CD4-positive, alpha-beta T cell treated with Interferon gamma for 1 hour (primary cell): ENCODE measurements at regions not wholly inside any gene's neighbourhood (a gene's known extent, or its start where the extent isn't known, plus 50 kb on each side); places are given as distances from the start of the nearest gene placed in this dataset.

Experiments
- DNase-seq: peaks from one replicate; pipeline ENCODE4 v3.0.0-alpha.2; 2020

DNA sequence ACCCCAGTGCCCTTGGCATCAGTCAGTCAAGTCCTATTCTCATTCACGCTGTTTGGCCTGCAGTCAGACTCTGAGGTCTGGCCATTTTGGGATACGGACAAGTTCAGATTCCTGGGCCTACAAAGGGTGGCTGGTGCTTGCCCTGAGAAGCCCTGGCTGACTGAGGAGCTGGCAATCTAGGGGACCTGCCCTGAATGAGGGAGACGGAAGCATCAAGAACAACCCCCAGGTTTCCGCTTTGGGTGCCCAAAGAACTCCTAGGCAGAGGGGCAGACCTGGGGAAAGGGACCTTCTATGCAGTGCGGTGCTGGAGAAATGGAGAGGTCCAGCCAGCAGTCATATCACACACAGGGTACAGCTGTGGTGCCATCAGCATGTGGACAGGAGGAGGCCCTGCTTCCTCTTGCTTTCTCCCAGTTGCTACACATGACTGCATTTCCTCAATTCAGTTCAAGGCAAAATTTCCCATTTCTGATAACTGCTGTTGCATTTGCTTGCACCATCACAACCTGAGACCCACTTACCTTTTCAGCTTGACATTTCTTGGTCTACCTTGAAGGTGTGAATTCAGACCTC is 70.9 kb upstream of the LGALSL start:
- no peak for DNase-seq

DNA sequence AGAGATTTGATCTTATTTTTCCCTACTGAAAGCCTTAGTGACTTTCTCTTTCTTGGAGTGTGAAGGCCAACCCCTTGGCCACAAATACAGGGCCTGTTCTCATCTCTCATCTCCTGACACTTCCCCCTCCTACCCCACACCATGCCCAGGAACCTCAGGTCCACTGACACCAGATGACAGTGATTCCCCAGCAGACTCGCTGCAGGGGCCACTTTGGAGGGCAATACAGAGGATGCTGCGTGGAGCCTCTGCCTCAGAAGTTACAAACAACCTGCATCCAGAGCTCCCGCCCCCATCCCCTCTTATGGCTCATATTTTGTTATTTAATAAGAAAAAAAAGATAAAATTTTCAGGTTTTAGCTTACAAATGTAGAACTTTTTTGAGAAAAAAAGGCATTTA is 70.1 kb upstream of the LGALSL start:
- DNase-seq, result no peak

DNA sequence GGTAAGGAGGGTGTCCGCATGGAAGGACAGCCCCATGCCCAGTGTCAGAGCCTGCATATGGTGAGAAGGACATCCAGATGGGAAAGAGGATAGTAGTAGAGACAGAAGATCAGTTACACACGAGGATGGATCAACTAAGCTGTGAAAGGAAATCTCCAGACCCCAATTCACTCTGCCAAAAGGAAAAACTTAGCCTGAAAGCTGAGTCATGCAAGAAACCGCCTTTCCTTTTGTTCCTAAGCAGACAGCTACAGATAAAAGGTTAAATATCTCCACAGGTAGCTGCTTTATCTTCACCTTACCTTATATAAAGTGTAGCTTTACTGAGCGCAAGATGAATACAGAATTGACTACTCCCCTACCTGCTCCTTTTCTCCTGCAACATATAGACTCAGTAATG is 67.3 kb upstream of the LGALSL start:
- DNase-seq, result no peak

DNA sequence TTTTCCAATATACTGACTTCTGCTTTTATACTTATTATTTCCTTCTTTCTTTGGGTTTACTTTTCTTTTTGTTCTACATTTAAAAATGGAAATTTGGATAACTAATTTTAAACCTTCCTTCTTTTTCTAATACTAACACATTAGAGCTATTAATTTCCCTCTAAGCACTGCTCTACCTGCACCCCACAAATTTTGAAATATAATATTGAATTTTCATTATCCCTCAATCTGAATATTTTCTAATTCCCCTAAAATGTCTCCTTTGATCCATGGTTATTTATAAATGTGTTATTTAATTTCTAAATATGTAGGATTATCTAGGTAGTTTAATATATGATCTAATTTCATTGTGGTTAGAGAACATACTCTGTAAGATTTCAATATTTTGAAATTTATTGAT is 63.4 kb upstream of the LGALSL start:
- DNase-seq, result no peak

DNA sequence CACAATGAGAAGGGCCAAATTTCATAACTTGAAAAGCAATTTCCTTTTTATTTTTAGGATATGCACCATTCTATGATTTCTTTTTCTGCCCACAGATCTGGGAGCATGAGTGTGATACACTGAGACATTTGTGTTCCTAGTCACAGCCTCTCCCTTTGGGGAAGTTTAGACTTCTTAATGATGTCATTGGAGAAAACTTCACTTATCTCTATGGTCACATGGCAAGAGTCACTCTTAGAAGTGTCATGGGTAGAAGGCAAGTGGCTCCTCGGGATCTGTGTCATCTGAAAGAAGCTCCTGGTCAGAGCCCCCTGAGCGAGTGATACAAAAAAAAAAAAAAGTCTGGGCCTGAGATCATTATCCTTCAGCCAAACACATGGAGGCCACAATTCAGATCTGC is 62.5 kb upstream of the LGALSL start:
- no peak for DNase-seq

DNA sequence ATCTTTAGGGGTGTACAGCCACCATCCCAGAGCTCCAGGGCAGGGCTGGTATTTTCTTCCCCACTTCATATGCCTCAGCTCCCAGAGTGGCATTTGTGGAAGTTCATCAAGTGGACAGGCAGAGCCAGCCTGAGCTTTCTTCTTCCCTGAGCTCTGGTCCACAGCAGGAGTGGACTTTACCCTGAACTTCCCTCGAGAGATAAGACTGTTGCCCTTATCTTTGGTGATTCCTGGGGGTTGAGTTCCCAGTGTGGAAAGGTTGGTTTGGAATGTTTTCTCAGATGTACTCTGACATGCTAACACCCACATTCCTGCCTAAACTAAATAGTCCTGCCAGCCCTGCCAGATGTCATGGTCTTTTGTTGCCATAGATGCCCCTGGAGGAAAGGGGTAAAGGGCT is 62.0 kb upstream of the LGALSL start:
- no peak for DNase-seq

DNA sequence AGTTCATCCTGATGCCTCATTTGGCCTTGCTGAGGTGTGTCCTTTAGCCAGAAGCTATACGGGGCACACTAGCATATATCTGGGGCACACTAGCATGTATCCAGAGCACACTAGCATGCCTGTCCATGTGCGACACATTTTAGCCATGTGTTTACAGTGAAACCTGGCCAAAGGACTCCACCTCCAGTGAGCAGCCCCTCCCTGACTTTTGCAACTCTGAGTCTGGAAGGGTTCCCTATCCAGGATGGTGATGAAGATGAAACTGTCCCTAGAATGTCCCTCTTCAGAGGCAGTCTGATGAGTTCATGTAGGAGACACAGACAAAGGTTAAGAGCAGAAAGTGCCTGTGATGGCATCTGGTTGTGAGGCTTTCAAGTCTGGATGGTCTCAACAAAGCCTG is 61.4 kb upstream of the LGALSL start:
- no peak for DNase-seq

DNA sequence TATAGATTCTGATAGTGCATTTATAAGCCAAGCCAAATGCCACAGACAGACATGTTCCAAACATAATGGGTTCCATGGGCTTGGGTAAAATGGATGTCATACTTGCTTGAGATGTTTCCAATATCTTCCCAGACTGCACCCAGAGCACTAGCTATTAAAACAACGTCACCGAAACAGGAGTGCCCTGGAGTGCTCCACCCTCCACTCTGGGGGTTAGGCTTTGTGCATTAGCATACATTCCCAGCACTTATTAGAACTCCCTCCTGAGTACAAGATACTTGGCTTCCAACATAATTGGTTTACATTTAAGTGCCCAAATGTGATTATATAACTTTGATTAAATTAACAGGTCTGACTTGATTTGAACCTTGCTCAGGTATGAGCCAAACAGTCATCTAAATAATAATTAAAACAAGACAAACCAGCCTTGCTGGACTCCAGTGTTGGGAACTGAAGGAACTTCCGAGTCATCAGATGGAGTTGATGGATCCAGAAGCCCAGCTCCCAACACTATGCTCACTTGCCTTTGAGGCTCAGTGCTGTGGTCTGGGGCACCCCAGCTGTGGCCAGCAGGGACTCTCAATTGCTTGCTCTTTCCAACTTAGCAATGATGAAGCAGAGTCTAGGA is 60.5 kb upstream of the LGALSL start:
- DNase-seq, result no peak

DNA sequence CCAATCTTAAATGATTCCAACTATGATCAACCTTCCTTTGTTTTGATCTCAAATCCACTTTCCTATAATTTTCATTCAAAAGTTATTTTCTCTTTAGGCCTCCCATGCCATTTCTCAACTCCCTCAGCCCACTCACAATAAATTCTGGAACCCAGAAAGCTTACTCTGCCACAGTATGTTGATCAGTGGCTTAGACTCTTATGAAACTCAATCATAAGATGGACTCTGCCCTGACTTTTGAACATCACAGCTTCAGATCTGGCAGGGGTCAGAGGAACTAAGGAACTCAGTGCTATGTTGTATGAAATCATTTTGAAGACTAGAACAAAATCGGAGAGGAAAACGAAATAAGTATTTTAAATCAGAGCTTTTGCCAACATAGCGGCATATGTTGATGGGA is 59.8 kb upstream of the LGALSL start:
- DNase-seq, result no peak

DNA sequence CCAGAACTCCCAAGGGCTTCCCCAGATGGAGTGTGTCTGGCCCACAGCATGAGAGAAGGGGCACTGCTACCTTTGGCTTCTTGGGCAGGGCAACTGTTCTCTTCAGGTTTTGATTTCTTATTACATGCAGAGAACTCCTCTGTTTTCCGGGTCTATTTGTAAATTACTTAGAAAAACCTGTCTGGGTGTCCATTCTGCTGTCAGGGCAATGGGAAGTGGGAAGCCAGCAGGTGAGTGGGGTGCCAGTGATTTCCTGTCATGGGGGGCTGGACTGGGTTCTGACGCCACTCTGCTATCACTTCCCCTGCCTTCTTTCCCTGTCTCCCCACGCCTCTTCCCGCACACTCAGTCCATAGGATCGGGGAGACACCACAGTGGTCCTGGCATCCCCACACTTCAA is 58.0 kb upstream of the LGALSL start:
- DNase-seq, result no peak

DNA sequence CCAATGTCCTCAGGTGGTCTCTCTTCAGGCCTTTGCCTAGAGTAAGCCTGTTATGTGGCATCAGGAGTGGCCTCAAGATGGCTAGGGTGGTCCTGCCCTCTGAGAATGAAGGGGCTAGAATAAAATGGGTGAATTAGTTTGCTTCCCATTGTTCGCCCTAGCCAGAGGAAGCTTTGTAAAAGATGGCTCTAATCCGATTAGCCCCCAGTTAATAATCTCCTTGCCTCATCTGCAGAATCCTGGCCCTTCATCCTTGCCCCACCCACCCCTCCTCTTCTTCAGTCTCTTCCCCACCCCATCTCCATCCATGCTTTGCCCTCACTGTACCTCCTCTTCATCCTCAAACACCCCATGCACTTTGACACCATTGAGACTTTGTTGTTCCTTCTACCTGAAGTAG is 57.4 kb upstream of the LGALSL start:
- no peak for DNase-seq

DNA sequence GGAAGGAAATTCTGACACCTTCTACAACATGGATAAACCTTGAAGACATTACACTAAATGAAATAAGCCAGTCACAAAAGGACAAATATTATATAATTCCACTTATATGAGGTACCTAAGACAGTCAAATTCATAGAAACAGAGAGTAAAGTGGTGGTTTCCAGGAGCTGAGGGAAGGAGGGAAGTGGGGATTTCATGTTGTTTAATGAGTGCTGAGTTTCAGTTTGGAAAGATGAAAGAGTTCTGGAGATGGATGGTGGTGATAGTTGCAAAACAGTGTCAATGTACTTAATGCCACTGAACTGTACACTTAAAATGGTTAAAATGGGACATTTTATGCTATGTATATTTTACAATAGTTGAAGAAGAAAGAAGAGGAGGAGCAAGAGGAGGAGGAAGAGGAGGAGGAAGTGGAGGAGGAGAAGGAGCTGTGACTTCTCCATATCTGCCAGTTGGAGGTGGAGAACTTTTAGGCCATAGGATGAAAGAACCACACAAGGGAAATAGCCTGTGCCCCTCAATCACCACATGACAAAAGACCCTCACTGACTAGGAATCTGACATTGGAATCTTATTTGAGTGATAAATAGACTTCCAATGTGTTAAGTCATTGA is 55.3 kb upstream of the LGALSL start:
- DNase-seq, result no peak

DNA sequence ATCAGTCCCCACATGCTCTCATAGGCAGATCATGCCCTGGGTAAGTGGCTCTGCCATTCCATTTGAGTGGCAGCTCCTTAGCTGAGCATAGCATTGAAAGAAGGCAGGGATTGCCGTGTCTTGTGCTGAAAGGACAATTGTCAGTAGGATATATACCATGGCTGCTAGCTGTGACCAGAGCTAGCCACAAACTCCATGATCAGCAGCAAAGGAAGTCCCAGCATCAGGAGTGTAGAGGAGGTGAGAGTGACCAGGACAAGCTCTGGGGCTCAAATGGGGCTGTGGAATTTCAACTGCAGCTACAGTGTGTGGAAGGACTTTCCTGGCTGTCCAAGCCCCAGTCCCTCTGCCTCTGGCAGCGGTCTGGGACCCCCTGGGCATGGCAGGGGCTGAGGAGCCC is 54.4 kb upstream of the LGALSL start:
- DNase-seq, result no peak

DNA sequence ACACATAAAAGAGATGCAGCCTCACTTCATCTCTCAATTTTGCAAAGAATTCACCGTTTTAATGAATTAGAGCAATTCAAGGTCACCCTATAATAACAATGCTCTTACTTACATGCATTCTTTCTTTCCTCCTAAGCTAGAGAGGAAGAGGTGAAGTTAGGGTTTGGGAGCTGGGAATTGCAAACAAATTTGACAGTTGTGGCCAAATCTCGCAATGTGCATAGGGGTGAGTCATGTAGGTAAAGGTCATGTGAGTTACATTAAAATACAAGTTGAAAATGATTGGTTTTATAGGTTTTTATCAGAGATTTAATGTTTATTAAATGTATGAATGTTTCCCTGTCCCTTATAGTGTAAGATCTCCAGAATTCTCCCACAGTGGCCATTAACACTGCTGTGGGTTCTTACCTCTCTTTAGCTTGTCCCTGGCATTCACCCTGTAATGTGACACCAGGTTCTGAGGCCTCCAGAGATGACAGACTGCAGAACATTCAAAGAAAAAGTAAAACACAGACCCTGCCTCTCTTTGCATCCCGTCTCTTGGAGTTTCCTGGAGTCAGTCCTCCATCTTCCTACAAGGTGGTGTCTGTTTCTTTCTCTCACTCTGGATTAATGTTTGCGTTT is 53.7 kb upstream of the LGALSL start:
- no peak for DNase-seq

DNA sequence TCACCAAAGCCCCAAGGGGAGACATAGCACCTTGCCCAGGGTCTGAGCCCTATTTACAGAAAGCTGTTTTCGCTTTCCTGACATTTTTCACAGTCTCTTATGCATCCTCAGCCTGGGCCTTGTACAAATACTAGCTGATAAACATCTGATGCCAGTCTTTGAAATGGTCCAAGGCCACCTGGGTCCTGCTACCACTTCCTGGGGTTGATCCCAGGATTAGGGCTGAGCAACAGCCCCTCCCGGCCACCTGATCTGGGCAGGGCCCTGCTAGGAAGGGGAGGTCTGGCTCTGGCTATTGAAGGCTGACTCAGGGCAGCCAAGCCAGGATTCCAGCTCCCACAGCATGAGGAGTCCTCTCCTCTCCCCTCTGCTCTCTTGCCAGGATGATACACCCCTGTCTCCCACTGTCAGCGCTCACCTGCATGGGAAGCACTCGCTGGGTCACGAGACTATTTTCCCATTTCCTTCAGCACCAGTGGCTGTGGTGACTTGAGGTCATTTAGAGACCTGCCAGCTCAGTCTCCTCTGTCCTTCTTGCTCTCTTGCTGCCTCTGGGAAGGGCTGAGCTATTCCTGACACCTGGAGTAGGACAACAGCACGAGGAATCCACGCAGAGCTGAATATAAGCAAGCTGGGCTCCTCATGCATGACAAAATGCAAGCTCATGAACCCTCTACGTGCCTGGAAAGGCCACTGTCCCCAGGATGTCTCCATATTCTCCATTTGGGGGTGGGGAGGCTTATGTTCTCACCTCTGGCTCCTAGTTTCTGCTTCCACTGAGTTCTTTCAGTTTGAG is 53.0 kb upstream of the LGALSL start:
- DNase-seq, result no peak

DNA sequence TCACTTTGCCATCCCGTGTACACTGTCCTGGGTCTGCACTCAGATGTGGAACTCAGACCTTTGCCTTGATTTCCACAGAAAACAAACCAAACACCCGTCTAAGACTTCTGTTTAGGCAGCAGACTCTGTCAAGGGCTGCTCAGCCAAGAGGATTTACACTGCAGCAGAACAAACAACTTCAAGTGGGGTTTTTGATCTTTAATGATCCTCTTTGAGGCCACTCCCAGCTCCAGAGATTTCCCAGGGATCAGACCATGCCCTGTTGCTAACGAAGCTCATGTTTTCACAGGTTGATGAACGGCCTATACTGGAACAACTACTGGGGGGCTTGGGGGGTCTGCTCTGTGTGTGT is 52.5 kb upstream of the LGALSL start:
- DNase-seq, result no peak

DNA sequence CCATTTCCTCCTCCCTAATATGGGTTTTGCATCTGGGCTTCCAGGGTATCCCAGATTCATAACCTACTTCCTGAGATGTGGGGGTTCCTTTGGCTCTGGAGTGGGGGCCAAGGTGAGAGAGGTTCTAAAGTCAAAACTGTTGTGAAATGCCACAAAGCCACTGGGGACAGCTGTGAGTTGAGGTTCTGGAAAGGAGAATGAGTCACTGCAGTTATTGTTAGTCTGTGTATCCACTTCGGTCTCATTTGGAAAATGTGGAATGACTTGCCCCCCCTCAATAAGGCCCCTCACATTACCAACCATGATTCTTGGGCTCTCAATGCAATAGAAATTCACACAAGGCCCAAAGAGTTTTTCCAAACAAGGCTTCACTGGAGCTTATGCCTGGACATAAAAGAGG is 51.1 kb upstream of the LGALSL start:
- no peak for DNase-seq

DNA sequence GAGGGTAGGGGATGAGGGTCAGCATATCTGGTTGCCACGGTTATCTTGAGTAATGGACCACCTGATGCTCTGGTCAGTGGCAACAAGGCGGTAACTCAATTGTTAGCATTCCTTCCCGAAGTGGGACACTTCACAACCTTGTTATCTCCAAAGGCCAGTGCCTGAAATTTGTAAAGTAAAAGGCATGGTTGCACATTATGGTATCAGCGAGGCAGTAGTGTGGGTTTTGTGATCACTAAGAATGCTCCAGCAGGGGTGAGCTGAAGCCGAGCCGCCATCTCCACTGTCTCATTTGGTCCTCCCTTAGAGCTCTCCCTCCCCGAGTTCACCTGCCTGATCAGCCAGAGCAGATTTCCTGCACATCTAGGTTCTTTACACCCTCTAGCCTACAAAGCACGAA is 50.5 kb upstream of the LGALSL start:
- DNase-seq, result no peak

DNA sequence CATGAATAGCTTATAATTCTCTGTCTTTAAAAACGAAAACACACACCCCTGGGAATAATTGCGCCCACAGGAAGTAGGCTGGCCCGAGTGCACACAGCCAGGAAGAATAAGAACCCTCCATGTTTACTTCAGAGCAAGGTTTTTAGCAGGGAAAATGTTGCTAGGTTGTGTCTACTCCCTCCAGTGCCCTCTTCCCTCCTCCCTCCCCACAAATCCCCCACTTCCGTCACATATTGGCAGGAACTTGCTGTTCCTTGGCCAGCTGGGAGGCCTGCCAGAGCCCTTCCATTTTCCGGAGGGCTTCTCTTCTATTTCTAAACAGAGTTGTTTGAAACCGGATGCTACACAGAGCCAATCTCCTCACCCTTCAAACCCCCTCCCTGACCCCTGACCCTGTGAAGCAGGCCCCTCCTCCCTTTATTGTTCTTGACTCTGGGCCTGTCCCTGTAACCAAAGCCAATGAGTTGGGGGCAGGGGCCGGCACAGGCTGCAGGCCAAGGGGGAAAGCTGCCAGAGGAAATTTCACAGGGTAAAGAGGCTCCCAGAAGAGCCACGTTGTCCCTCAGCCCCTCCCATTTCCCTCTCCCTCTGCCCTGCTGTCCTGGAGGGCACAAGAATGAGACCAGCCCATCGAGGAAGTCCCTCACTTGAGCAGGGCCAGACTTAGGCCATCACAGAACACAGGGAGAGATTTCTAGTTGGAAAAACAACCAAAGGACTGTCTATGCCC is 49.8 kb upstream of the LGALSL start:
- DNase-seq, result no peak
